Fibroblast of villous mesenchyme (primary cell): ENCODE measurements at regions not wholly inside any gene's neighbourhood (a gene's known extent, or its start where the extent isn't known, plus 50 kb on each side); places are given as distances from the start of the nearest gene placed in this dataset.
A peak's percentile ranks its signal among the peaks of the same experiment; 100 is the strongest.

Source experiments
- DNase-seq: peaks from one replicate; pipeline ENCODE4 v3.0.0-alpha.2; 2010; ENCODE audit warnings: low read depth
- H3K4me3 ChIP-seq: 2 replicates; pipeline ENCODE4 v1.5.1; 2011; ENCODE audit warnings: low read depth, mild to moderate bottlenecking, low read length
- CTCF ChIP-seq: IDR thresholded peaks from 2 replicates; pipeline ENCODE4 v1.5.1; 2012; ENCODE audit warnings: low read depth, mild to moderate bottlenecking, low read length; ENCODE audit not compliant: insufficient read depth

- TF ChIP-seq CTCF, result no peak
- no peak for DNase-seq
- no peak overlapping the region for H3K4me3 ChIP-seq
Observed at GRCh38 chr4:176588436-176588835, 204.3 kb downstream of the VEGFC start.

- no peak overlapping the region for H3K4me3 ChIP-seq
- TF ChIP-seq CTCF, result no peak
- DNase-seq, result peak; percentile 9
Observed at GRCh38 chr4:176592976-176593670, 199.6 kb downstream of the VEGFC start.

- DNase-seq, result no peak
- H3K4me3 ChIP-seq, result no peak overlapping the region
- TF ChIP-seq CTCF, result no peak
Observed at GRCh38 chr4:176593943-176594342, 198.8 kb downstream of the VEGFC start.

- TF ChIP-seq CTCF, result no peak
- peak; percentile 38 for DNase-seq
- H3K4me3 ChIP-seq, result no peak overlapping the region
Observed at GRCh38 chr4:176595257-176595656, 197.5 kb downstream of the VEGFC start.

- H3K4me3 ChIP-seq, result no peak overlapping the region
- no peak for TF ChIP-seq CTCF
- DNase-seq, result peak; percentile 17
Observed at GRCh38 chr4:176601124-176601523, 191.6 kb downstream of the VEGFC start.

GRCh38 chr4:176607807-176608206 is 184.9 kb downstream of the VEGFC start:
- no peak overlapping the region for H3K4me3 ChIP-seq
- DNase-seq, result no peak
- no peak for TF ChIP-seq CTCF

GRCh38 chr4:176608346-176608745 is 184.4 kb downstream of the VEGFC start:
- no peak overlapping the region for H3K4me3 ChIP-seq
- no peak for DNase-seq
- TF ChIP-seq CTCF, result no peak
